ENCODE measurements at regions not wholly inside any gene's neighbourhood (a gene's known extent, or its start where the extent isn't known, plus 50 kb on each side); places are given as distances from the start of the nearest gene placed in this dataset.

- H3K4me3 Mint-ChIP-seq = peak overlapping the region; percentile 73
- Histone ChIP-seq H3K27ac (ENCODE audit: low read length) (peak overlapping the region; percentile 38), H3K4me1 (ENCODE audit: control insufficient read depth, insufficient read depth, low read length) (peaks cover 25% of the 10 kb centered on the region), H3K27me3 (ENCODE audit: control insufficient read depth, insufficient read depth, low read length) (no peaks in the 10 kb centered on the region), H3K4me3 (ENCODE audit: low read length) (no peak overlapping the region), H3K36me3 (ENCODE audit: control insufficient read depth, insufficient read depth, low read length) (no peaks in the 10 kb centered on the region), H3K9me3 (ENCODE audit: control insufficient read depth, insufficient read depth, low read length) (no peaks in the 10 kb centered on the region)
- intact Hi-C loops (cut with micrococcal nuclease) = loop anchor here (1.0 to 2.0 kb wide), 2 partner anchors 16 to 22 kb away; no protein-coding TSS in a partner anchor
- H3K4me1 Mint-ChIP-seq = peaks cover 36 to 37% of the 10 kb centered on the region in 2 donors
- DNase-seq (peak in 1 of 2 donors; percentile 70), ATAC-seq (peak; percentile 73 to 90 (median 84))
- peaks cover 15% of the 10 kb centered on the region for H3K36me3 Mint-ChIP-seq
- peak overlapping the region; percentile 81 to 84 for H3K27ac Mint-ChIP-seq
- TF ChIP-seq CTCF (IDR thresholded peaks at IDR 0.05) = no peak
- H3K27me3 Mint-ChIP-seq (ENCODE audit: low read depth in 2 of 2) = peaks cover 4 to 15% of the 10 kb centered on the region in 2 donors
- 50% methylated on average over 2 of the region's 3 CpGs for WGBS (ENCODE audit: insufficient coverage)
- peaks cover 6 to 9% of the 10 kb centered on the region in 2 donors for H3K9me3 Mint-ChIP-seq
Observed at GRCh38 chr11:35066783-35067423, 72.1 kb upstream of the CD44 start.

GRCh38 chr11:35071722-35072121, 67.2 kb upstream of the CD44 start:
- Histone ChIP-seq H3K27me3 (ENCODE audit: control insufficient read depth, insufficient read depth, low read length) (no peaks in the 10 kb centered on the region), H3K27ac (ENCODE audit: low read length) (no peak overlapping the region), H3K4me3 (ENCODE audit: low read length) (no peak overlapping the region), H3K4me1 (ENCODE audit: control insufficient read depth, insufficient read depth, low read length) (peaks cover 19% of the 10 kb centered on the region), H3K36me3 (ENCODE audit: control insufficient read depth, insufficient read depth, low read length) (no peaks in the 10 kb centered on the region), H3K9me3 (ENCODE audit: control insufficient read depth, insufficient read depth, low read length) (no peaks in the 10 kb centered on the region)
- intact Hi-C loops (cut with micrococcal nuclease) = loop anchor here (10.0 kb wide), 1 partner anchor 173 kb away; no protein-coding TSS in a partner anchor
- H3K27me3 Mint-ChIP-seq (ENCODE audit: low read depth in 2 of 2) = peaks cover 4 to 21% of the 10 kb centered on the region in 2 donors
- no peak for TF ChIP-seq CTCF (IDR thresholded peaks at IDR 0.05)
- H3K27ac Mint-ChIP-seq = no peak overlapping the region
- no peak for ATAC-seq
- no peak overlapping the region for H3K4me3 Mint-ChIP-seq
- no peak for DNase-seq
- H3K9me3 Mint-ChIP-seq = peaks cover 6 to 9% of the 10 kb centered on the region in 2 donors
- H3K36me3 Mint-ChIP-seq = peaks cover 15% of the 10 kb centered on the region
- WGBS (ENCODE audit: insufficient coverage) = no CpG with 5 or more reads among the region's 1 CpG
- peaks cover 28 to 31% of the 10 kb centered on the region in 2 donors for H3K4me1 Mint-ChIP-seq

GRCh38 chr11:35073691-35074419, 65.1 kb upstream of the CD44 start:
- H3K4me3 ChIP-seq (ENCODE audit: low read length) = no peak overlapping the region
- no peak for ATAC-seq
- no peak overlapping the region for H3K27ac ChIP-seq (ENCODE audit: low read length)
- H3K27me3 ChIP-seq (ENCODE audit: control insufficient read depth, insufficient read depth, low read length) = no peaks in the 10 kb centered on the region
- intact Hi-C loops (cut with micrococcal nuclease) = loop anchor here (10.0 kb wide), 1 partner anchor 171 kb away; no protein-coding TSS in a partner anchor
- H3K4me1 ChIP-seq (ENCODE audit: control insufficient read depth, insufficient read depth, low read length) = peaks cover 29% of the 10 kb centered on the region
- H3K27me3 Mint-ChIP-seq (ENCODE audit: low read depth in 2 of 2) = peaks cover 4 to 21% of the 10 kb centered on the region in 2 donors
- no peaks in the 10 kb centered on the region for H3K9me3 ChIP-seq (ENCODE audit: control insufficient read depth, insufficient read depth, low read length)
- 40% methylated on average over 1 of the region's 2 CpGs for WGBS (ENCODE audit: insufficient coverage)
- no peaks in the 10 kb centered on the region for H3K36me3 ChIP-seq (ENCODE audit: control insufficient read depth, insufficient read depth, low read length)
- no peak overlapping the region for H3K4me3 Mint-ChIP-seq
- no peak for DNase-seq
- H3K9me3 Mint-ChIP-seq = peaks cover 6 to 9% of the 10 kb centered on the region in 2 donors
- H3K36me3 Mint-ChIP-seq = peaks cover 15% of the 10 kb centered on the region
- TF ChIP-seq CTCF (IDR thresholded peaks at IDR 0.05) = no peak
- H3K4me1 Mint-ChIP-seq = peaks cover 33 to 34% of the 10 kb centered on the region in 2 donors
- H3K27ac Mint-ChIP-seq = no peak overlapping the region
